ENCODE measurements at regions not wholly inside any gene's neighbourhood (a gene's known extent, or its start where the extent isn't known, plus 50 kb on each side); places are given as distances from the start of the nearest gene placed in this dataset.

DNA sequence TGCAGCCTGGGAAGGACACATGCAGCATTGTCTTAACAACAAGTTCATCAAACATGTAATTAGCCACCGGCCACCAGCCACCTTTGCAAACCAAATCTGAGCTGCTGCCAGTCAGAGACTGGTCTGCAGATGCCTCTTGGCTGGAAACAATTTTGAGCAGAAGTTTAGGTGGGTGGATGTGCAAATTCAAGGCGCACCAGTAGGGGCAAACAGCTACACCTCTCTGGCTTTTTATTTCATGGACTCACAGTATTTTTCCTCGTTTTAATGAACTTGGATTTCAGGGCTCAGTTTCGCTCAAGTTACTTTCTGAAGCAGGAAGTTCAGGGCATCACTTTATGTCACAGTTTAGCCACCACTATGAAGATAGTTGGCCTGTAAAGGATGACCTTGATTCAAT lies 94.3 kb downstream of the OTX2 start:
- no peak for TF ChIP-seq EZH2 (IDR thresholded peaks at IDR 0.05; ENCODE audit: borderline replicate concordance, low read depth, low read length, severe bottlenecking)
- TF ChIP-seq, protein P1, sequence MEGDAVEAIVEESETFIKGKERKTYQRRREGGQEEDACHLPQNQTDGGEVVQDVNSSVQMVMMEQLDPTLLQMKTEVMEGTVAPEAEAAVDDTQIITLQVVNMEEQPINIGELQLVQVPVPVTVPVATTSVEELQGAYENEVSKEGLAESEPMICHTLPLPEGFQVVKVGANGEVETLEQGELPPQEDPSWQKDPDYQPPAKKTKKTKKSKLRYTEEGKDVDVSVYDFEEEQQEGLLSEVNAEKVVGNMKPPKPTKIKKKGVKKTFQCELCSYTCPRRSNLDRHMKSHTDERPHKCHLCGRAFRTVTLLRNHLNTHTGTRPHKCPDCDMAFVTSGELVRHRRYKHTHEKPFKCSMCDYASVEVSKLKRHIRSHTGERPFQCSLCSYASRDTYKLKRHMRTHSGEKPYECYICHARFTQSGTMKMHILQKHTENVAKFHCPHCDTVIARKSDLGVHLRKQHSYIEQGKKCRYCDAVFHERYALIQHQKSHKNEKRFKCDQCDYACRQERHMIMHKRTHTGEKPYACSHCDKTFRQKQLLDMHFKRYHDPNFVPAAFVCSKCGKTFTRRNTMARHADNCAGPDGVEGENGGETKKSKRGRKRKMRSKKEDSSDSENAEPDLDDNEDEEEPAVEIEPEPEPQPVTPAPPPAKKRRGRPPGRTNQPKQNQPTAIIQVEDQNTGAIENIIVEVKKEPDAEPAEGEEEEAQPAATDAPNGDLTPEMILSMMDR (IDR thresholded peaks at IDR 0.05; ENCODE audit: borderline replicate concordance, extremely low read depth, low read length, poor library complexity, severe bottlenecking): peak; percentile 15
